GM18868 (cell line): ENCODE measurements at regions not wholly inside any gene's neighbourhood (a gene's known extent, or its start where the extent isn't known, plus 50 kb on each side); places are given as distances from the start of the nearest gene placed in this dataset.
A peak's percentile ranks its signal among the peaks of the same experiment; 100 is the strongest.
"Not testable (repeated sequence)": the region's sequence is repeated elsewhere in the genome, so short reads cannot be mapped to it uniquely, and the experiment has no call there.

ENCODE experiments used
- ATAC-seq: cut with Tn5 transposase; IDR thresholded peaks from one replicate; pipeline ENCODE4 v1.9.1; 2021; ENCODE audit warnings: mild to moderate bottlenecking, moderate library complexity; ENCODE audit not compliant: unreplicated experiment

DNA sequence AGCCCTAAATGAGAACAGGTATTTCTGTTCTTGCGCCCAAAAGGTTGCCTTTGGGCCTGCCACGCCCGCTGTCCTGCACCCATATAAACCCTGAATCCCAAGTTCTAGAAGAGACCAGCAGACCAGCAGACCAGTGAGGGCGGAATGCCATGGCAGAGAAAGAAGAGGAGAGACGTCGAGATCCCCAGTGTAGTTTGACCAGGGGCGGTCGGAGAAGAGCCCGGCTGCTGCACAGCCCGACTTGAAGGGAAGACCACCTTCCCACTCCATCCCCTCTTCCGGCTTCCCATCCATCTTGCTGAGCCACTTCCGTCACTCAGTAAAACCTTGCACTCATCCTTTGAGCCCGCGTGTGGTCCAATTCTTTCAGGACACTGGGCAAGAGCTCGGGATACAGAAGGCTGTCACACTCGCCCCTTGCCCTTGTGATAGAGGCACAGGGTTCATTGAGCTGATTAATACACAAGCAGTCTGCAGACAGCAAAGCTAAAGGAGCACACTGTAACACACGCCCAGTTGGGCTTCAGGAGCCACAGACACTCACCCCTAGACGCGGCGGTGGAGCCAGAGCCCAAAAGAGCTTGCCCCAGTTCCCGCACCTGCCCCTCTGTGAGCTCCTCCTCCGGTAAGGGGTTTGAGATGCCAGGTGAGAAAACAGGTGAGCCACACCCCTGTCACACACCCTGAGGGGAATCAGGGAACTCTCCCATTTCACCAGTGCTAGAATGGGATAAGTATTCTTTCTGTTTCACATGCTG, 230.8 kb downstream of the PCDH10 start:
- ATAC-seq = no peak

DNA sequence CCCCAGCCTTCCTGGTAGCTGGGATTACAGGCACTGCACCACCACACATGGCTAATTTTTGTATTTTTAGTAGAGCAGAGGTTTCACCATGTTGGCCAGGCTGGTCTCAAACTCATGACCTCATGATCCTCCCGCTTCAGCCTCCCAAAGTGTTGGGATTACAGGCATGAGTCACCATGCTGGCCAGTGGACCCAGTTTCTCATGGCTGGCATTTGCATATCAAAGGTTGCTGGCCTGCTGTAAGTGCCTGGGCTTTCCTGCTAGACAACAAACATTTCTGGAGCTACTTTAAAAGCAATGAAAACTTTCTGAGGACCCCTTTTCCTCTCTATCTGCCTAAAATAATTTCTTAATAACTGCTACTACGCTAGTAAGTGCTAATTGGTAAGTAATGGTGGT, 228.2 kb downstream of the PCDH10 start:
- no peak for ATAC-seq

DNA sequence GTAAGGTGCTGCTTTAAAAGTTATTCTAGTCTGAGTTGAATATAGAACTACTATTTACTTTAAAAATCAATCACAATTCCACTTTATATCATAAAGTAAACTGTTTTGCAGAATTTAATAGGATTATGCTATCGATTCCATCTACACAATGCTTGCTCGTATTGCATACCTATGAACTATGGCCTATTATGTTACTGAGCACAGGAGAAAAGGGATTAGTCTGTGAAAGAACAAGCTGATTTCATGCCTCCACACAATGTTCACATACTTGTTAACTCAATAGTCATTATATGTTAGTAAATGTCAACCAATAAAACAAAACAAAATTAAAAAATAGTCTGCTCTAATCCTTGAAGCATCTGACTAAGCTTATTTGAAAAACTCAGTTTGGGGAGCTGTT, 223.6 kb downstream of the PCDH10 start:
- no peak for ATAC-seq

DNA sequence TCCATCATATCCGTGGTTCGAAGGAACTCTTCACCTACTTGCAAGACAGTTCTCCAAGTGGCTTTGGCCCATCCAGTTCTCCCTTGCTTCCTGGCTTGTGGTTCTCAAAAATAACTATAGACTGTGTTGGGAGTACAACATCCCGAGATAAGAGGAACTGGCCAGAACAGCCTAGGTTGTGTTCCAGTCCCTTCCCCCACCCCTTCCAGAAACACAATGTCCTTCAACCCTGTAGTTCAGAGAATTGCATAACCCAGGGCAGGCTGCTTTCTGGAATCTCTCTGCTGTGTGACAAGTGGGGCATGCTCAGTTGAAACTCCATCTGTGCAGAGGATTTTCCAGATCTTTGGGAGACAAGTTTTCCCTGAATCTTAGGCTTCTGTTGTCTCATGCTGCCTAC, 206.5 kb downstream of the PCDH10 start:
- ATAC-seq = no peak

DNA sequence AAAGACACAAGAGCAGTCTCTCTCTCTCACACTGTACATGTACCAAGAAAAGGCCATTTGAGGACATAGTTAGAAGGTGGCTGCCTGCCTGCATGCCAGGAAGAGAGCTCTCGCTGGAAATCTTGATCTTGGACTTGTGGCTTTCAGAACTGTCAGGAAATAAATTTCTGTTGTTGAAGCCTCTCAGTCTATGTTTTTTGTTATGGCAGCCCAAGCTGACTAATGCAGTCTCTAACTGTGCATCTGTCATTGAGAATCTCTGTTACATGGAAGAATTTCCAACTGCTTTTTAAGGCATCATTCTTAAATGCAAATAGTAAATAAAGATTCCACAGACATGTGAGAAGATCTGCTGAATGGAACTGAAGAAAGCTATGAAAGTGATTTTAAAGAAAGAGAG, 198.3 kb downstream of the PCDH10 start:
- ATAC-seq = no peak

DNA sequence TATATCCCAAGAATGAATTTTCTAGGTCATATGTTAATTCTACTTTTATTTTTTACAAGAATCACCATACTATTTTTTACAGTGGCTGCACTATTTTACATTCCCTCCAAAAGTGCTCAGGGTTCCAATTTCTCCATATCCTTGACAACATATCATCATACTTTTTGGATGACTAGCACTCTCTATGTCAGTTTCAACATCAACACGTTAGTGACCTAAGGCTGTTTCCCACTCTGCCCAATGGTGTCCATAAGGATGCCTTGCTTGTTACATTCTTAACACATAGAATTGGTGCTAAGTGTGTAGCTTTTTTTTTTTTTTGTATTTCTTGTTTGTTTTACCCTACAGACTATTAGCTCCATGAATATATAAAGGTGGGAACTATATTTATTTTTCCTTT, 175.4 kb downstream of the PCDH10 start:
- ATAC-seq = no peak

DNA sequence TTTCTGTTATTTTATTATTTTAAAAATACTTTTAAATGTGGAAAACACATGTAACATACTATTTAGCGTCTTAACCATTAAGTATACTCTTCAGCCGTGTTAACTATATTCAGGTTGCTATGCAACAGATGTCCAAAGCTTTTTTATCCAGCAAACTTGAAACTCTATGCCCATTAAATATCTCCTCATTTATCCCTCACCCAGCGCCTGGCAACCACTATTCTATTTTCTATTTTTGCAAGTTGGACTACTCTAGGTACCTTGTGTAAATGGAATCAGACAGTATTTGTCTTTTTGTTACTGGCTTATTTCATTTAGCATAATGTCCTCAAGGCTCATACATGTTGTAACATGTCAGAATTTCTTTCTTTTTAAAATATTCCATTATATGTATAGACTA, 174.6 kb downstream of the PCDH10 start:
- no peak for ATAC-seq

DNA sequence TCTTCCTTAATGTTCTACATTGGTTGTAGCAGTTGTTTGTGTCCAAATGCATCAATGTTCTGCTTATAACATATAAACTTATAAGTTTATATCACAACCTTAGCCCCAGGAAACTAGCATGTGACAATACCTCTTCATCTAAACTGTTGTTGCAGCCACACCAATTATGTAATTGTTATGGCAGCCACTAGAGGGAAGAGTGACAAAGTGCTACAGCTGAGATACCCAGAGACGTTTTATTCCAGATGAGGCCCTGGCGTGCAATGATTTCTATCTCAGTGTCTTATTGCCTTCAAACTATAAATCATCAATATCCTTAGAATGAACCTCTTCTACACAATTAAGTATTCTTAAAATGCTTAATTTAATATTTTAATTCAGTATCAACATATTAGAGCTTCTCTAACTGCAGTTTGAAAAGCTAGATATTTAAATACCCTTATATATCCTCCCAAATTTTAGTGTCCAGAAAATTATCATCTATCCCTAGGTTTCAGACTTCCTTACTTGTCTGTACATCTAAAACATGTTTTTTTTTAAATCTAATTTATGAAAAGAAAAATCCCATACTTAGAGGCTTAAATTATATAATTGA, 171.6 kb downstream of the PCDH10 start:
- ATAC-seq = peak; percentile 95

DNA sequence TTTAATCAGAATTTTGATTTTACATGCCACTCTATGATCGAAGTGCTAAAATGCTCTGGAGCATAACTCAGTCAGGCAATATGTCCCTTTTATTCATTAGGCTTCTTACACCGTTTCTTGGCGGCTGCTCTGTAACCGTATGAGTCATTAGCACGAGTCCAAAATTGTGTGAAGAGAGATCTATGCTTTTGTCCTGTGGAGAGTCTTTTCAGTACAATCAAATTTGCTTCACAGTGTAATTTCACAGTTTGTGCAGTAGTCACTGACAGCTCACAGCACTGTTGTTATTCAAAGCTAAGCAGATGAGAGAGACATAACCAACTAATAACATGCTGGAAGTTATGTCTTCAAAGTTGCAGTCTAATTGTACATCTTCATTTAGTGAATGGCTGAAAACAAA, 167.8 kb downstream of the PCDH10 start:
- ATAC-seq = no peak

DNA sequence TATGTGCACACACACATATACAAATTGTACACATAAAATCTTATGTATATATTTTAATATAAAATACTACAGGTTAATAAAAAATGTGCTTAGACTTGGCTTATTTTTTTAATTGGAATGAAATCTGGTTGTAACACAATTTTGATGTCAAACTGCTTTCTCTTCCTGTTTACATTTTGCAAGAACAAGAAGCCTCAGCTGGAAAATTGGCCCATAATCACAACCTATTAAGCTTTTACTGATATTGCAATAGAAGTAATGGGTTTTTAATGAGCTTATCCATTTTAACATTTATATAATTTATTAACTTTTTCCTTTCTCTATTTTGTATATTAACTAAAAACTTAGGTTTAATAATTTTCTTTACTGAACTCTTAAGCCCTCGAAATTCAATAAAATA, 165.9 kb downstream of the PCDH10 start:
- ATAC-seq = no peak

DNA sequence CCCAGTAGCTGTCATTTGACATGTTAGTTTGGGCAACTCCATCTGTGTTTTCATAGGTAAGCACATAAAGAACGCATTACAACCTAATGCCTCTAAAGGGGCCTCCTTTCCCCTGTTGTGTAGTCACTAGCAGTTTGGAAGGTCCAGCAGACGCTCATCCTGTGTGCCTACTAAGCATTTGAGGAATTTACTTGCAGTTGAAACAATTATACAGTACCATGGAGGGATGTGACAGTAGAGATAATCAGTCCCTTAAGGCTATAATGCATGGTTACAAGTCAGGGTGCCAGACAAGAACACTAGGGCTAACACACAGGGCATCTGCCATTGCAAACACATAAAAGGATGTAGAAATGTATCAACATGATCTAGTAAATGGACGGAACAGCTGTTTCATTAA, 138.3 kb downstream of the PCDH10 start:
- ATAC-seq = no peak

DNA sequence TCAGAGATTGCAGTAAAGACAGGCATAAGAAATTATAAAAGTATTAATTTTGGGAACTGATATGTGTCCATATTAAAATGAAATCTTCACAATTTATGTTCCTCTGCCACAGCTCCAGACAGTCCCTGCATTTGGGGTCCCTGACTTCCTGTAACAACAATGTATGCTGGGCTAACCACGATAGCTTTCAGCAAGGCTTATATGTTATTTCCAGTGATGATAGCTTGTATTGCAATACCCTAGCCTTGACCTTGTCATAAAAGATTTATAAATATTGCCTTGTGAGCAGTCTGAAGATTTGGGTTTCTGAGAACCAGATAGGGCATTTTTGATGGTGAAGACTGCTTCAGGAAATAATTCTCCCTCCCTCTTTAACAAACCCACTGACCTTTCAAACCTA, 129.5 kb downstream of the PCDH10 start:
- ATAC-seq = no peak

DNA sequence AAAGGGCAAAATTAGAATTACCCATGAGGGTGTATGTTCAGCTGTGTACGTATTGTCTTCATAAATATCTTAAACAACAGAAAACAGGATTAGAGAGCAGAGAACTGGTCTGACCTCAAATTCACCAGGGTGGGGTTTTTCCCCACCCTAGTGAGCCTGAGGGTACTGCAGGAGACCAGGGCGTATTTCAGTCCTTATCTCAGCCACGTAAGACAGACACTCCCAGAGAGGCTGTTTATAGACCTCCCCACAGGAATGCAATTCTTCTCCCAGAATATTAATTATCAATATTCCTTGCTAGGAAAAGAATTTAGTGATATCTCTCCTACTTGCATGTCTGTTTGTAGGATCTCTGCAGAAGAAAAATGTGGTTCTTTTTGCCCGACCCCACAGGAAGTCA, 128.8 kb downstream of the PCDH10 start:
- ATAC-seq = not testable (repeated sequence)

DNA sequence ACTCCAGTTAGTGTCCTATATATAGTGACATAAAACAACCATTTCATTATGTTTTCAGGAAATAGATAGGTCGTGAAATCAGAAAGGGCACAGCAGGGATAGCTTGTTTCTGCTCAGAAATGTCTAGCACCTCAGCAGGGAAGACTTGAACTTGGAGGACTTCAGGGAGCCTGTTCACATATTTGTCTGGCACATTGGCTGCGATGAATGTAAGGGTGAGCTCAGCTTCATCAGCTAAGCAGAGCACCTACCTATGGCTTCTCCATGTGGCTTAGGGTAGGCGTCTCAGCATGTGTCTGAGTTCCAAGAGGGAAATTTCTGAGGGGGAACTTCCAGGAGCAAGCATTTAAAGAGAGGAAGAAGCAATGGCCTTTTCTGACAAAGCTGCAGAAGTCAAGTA, 126.2 kb downstream of the PCDH10 start:
- no peak for ATAC-seq

DNA sequence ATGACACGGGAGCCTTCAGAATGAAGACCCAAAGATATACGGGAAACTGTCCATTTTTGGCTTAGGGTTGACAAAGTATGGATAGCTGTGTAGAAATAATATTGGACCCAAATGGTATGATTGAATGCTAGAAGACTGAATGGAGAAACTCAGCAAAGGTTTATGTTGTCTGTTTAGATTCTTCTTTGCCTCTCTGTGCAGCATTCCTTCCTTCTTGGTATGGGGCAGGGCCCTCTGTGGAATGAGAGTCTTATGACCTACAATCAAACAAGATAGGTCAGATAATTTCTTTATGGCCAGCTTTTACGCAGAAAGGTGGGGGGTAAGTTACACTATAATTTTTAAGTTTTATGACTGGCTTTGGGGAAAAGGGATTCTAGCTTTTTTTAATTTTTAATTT, 124.3 kb downstream of the PCDH10 start:
- ATAC-seq = no peak

DNA sequence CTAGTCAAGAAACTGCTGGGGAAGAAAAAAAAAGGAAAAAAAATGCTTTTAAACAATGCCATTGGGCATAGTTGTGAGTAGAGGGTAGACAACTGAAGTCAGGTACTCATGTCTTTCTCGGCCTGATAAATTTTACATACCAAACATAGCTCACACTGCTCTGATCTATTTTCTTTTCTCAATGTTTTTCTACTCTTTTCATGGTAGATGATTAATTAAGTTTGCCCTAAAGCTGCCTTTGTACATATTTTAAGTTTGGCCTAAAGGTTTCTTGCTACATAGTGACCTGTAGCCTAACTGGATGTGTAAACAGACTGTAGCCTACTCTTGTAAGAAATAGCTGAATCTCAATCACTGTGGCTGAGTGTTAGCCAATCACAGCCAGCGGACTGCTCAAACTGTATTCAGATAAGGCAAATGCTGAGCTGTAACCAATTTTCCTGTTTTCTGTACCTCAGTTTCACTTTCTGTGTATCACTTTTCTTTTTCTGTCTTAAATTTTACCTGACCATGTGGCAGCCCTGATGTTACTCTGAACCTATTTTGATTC, 121.0 kb downstream of the PCDH10 start:
- peak; percentile 88 for ATAC-seq

DNA sequence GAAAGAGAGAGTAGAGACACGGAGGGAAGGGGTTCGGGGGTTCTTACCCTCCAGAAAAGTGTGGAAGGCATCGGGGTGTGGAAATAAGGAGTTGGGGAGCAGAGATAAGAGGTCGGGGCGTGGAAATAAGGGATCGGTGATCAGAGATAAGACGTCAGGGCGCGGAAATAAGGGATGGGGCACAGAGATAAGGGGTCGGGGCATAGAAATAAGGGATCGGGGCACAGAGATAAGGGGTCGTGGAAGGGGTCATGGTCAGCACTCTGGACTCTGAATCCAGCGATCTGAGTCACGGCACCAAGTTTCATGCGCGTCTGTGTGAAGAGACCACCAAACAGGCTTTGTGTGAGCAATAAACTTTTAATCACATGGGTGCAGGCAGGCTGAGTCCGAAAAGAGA, 119.1 kb downstream of the PCDH10 start:
- ATAC-seq = no peak

DNA sequence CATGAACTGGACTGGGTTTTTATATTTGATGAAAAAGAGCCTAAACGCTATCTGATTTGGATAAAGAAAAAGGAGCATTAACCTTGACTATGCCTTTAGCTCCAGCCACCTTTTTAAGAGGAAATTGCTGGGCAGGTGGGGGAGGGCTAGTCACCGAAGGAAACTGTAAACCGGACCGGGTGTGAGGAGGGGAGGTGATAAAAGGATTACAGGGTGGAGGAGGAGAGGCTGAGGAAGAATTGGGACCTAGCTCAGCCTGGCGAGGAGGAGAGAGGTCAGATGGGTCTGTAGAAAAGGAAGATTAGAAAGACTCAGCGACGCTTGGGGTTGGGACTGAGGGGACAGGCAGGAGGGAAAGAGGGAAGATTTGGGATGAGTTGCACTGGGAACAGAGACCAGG, 118.4 kb downstream of the PCDH10 start:
- not testable (repeated sequence) for ATAC-seq

DNA sequence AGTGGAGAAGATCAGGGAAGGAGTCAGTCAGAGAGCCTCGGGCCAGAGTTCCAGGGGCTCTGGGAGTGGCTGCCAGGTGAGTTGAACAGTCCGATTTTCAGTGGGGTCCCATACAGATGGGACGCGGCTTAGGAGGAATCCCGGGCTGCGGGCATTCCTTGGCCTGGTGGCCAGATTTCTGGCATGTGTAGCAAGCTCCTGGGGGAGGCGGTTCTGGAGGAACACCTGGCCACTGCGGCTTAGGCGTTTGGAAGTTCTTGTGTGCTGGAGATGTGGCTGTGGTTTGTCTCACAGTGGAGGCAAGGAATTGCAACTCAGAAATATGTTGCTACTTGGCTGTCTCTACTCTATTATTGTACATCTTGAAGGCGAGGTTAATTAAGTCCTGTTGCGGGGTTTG, 117.9 kb downstream of the PCDH10 start:
- not testable (repeated sequence) for ATAC-seq

DNA sequence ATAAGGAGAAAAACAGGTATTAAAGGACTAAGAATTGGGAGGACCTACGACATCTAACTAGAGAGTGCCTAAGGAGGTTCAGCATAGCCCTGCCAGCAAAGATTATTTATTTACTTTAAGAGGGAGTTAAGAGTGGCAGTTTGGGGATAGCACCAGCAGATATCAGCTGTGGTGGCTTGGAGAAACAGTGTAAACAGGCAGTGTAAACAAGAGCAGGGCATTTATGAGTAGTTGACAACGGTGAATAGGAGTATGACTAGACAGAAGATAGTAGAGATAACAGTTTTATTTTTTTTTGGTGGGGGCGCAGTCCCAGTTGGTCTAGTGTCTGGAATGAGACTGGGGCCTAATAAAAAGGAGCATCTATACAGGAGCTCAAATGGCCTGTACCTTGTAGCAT, 115.2 kb downstream of the PCDH10 start:
- not testable (repeated sequence) for ATAC-seq

DNA sequence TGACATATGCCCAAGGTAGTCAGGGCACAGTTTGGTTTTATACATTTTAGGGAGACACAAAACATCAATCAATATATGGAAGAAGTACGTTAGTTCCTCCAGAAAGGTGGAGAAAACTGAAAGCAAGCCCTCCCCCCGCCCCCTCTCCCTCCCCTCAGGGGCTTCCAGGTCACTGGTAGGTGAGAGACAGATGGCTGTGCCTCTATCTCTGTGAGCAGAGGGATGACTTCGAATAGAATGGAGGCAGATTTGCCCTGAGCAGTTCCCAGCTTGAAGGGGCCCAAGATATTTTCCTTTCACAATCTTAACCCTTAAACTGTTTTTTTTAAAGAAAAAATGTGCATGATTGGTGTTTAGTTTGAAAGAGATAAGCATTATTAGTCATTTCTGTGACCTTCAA, 114.0 kb downstream of the PCDH10 start:
- ATAC-seq = no peak

DNA sequence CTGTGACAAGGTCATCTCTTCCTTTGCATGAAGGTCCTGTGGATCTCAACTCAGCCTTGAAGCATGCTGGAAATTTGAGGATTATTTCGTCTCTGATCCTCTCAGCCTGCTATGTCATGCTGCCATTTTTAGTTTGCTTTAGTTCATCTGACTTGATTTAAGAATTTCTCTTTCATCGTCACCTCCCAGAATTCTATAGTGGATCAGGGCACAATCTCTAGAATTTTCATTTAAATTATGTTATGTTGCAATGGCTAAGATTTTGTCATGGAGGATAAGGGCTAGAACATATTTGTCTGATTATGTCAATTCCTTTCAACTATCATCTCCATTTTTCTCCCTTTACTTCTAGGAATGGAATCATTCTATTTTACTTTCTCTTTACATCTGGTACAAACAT, 98.8 kb downstream of the PCDH10 start:
- ATAC-seq = no peak

DNA sequence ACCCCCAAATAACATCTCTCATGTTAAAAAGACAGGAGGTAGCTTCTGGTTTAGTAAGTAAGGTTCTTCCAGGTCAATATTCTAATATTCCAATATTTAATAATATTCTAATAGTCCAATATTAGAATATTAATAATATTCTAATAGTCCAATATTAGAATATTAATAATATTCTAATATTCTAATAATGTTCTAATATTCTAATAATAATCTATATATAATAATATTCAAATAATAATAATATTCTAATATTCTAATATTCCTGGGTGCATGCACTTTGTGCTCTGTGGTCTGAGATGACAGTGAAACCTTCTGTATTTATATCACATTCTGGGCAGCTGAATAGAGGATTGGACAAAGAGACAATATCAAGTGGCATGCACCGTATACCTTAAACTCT, 96.1 kb downstream of the PCDH10 start:
- ATAC-seq = no peak
